ENCODE measurements at regions not wholly inside any gene's neighbourhood (a gene's known extent, or its start where the extent isn't known, plus 50 kb on each side); places are given as distances from the start of the nearest gene placed in this dataset.
A peak's percentile ranks its signal among the peaks of the same experiment; 100 is the strongest.
"Not testable (repeated sequence)": the region's sequence is repeated elsewhere in the genome, so short reads cannot be mapped to it uniquely, and the experiment has no call there.

DNA sequence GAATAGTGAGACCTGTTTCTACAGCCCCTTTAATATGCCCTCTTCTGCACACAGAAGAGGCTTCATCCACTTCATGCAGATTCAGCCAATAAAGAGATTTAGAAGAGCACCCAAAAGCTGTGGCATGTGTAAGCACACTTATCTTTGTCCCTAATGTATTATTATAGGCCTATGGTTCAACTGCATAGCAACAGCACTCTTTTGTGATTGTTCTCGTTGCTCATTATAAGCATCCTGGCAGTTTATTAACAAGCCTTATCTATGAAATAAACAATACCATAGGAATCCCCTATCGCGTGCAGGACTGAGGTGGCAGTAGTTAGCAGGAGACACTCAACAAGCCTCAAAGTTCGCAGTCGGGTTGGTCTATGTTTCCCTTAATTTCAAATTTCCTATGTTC is 138.5 kb upstream of the BEND6 start:
- H3K4me3 ChIP-seq (ENCODE audit: low read length), result no peak overlapping the region
- no peak overlapping the region for H3K9ac ChIP-seq (ENCODE audit: low read length)
- H3K27me3 ChIP-seq (replicated peaks; ENCODE audit: control insufficient read depth, insufficient read depth, low read length), result no peaks in the 10 kb centered on the region
- H3K4me1 ChIP-seq (ENCODE audit: control insufficient read depth, insufficient read depth, low read length), result peaks cover 21% of the 10 kb centered on the region
- H3K36me3 ChIP-seq (ENCODE audit: control insufficient read depth, insufficient read depth, low read length, severe bottlenecking), result no peaks in the 10 kb centered on the region
- H3K9me3 ChIP-seq (ENCODE audit: control insufficient read depth, low read length), result no peaks in the 10 kb centered on the region
- no peak for DNase-seq (ENCODE audit: low read depth)

DNA sequence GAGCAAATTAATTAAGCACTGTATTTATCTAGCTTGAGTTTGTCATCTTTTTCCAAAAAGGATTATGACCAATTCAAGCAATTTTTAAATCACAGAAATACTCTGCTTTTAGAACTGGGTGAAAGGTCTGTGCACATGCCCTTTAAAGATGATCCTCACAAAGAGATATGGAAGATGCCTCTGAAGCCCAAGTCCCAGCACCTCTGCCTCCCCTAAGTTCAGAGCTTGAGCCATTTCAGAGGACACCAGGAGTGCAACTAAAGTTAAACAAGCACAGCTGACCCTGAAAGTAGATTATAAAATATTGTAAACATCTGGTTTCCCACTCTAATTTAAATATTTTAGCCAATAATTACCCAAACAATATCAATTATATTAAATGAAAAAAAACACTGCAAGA is 139.5 kb upstream of the BEND6 start:
- Histone ChIP-seq H3K4me3 (ENCODE audit: low read length) (no peak overlapping the region), H3K36me3 (ENCODE audit: control insufficient read depth, insufficient read depth, low read length, severe bottlenecking) (no peaks in the 10 kb centered on the region), H3K27me3 (replicated peaks; ENCODE audit: control insufficient read depth, insufficient read depth, low read length) (no peaks in the 10 kb centered on the region), H3K4me1 (ENCODE audit: control insufficient read depth, insufficient read depth, low read length) (peaks cover 21% of the 10 kb centered on the region), H3K9ac (ENCODE audit: low read length) (no peak overlapping the region), H3K9me3 (ENCODE audit: control insufficient read depth, low read length) (no peaks in the 10 kb centered on the region)
- no peak for DNase-seq (ENCODE audit: low read depth)

DNA sequence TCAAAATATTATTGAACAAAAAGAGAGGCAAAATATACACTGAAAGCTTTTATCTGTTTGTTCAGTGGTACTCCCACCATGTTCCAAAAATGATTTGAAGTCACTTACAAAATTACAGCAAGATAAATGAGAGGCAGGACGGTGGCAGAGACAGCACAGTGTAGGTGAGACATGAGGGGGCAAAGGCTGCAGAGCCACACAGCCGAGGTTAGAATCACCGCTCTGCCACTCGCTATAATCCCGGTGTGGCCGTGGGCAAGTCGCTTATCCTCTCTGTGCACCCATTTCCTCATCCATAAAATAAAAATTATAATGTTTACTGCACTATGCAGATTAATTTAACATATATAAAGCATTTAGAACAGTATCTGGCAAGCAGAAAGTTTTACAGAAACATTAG is 140.1 kb upstream of the BEND6 start:
- no peak for DNase-seq (ENCODE audit: low read depth)
- no peaks in the 10 kb centered on the region for H3K9me3 ChIP-seq (ENCODE audit: control insufficient read depth, low read length)

DNA sequence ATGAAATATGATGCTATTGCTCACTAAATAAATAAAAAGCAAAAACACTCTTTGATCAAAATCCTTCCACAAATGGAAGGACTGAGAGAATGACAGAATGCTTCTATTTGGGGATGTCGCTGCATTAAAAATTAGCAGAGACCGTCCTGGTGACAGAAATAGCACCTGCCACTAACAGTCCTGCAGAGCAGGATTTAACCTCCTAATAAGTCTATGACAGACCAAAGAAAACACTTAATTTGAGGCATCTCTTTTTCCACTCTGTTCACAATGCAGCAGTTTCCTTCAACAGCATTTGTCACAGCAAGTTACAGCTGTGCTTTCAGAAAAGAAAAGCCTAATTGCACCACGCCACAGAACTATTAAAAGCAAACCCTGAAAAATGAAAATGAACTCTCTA is 140.6 kb upstream of the BEND6 start:
- peaks cover 21% of the 10 kb centered on the region for H3K4me1 ChIP-seq (ENCODE audit: control insufficient read depth, insufficient read depth, low read length)
- H3K9me3 ChIP-seq (ENCODE audit: control insufficient read depth, low read length), result no peaks in the 10 kb centered on the region
- H3K4me3 ChIP-seq (ENCODE audit: low read length), result no peak overlapping the region

More for the DNA sequence above, 140.1 kb upstream of the BEND6 start:
- H3K4me3 ChIP-seq (ENCODE audit: low read length), result no peak overlapping the region
- no peaks in the 10 kb centered on the region for H3K36me3 ChIP-seq (ENCODE audit: control insufficient read depth, insufficient read depth, low read length, severe bottlenecking)
- no peak overlapping the region for H3K9ac ChIP-seq (ENCODE audit: low read length)
- H3K27me3 ChIP-seq (replicated peaks; ENCODE audit: control insufficient read depth, insufficient read depth, low read length), result no peaks in the 10 kb centered on the region
- peaks cover 21% of the 10 kb centered on the region for H3K4me1 ChIP-seq (ENCODE audit: control insufficient read depth, insufficient read depth, low read length)

DNA sequence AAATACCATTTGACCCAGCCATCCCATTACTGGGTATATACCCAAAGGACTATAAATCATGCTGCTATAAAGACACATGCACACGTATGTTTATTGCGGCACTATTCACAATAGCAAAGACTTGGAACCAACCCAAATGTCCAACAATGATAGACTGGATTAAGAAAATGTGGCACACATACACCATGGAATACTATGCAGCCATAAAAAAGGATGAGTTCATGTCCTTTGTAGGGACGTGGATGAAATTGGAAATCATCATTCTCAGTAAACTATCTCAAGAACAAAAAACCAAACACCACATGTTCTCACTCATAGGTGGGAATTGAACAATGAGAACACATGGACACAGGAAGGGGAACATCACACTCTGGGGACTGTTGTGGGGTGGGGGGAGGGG is 142.1 kb upstream of the BEND6 start:
- H3K4me3 ChIP-seq (ENCODE audit: low read length); H3K9ac ChIP-seq (ENCODE audit: low read length); H3K27me3 ChIP-seq (replicated peaks; ENCODE audit: control insufficient read depth, insufficient read depth, low read length); DNase-seq (ENCODE audit: low read depth); H3K9me3 ChIP-seq (ENCODE audit: control insufficient read depth, low read length); H3K36me3 ChIP-seq (ENCODE audit: control insufficient read depth, insufficient read depth, low read length, severe bottlenecking): not testable (repeated sequence)
- H3K4me1 ChIP-seq (ENCODE audit: control insufficient read depth, insufficient read depth, low read length), result peaks cover 34% of the 10 kb centered on the region

More for the DNA sequence above, 140.6 kb upstream of the BEND6 start:
- Histone ChIP-seq H3K36me3 (ENCODE audit: control insufficient read depth, insufficient read depth, low read length, severe bottlenecking) (no peaks in the 10 kb centered on the region), H3K9ac (ENCODE audit: low read length) (no peak overlapping the region), H3K27me3 (replicated peaks; ENCODE audit: control insufficient read depth, insufficient read depth, low read length) (no peaks in the 10 kb centered on the region)
- DNase-seq (ENCODE audit: low read depth), result no peak

DNA sequence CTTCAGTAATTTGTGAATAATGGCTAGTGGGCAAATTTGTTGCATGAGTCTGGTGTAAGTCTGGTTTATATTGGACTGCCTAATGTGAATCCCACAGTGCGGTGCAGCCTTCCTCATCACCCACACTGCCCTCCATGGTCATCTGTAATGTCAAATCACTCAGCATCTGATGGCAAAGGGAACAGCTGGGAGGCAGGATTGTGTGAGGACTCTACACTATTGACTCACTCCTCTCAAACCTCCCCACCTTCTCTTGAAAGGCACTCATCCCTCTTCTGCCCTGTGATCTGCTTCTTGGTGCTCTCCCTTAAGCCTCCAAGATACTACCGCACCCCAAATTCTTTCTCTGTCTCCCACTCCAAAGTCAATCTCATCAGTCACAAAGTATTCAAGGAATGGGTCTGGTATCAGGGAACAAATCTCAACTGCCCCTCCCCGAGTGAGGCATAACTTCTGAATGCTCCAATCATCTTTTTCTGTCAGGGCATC is 146.0 kb upstream of the BEND6 start:
- Histone ChIP-seq H3K4me3 (ENCODE audit: low read length) (no peak overlapping the region), H3K9ac (ENCODE audit: low read length) (no peak overlapping the region), H3K9me3 (ENCODE audit: control insufficient read depth, low read length) (no peaks in the 10 kb centered on the region), H3K27me3 (replicated peaks; ENCODE audit: control insufficient read depth, insufficient read depth, low read length) (no peaks in the 10 kb centered on the region), H3K36me3 (ENCODE audit: control insufficient read depth, insufficient read depth, low read length, severe bottlenecking) (no peaks in the 10 kb centered on the region), H3K4me1 (ENCODE audit: control insufficient read depth, insufficient read depth, low read length) (peaks cover 56% of the 10 kb centered on the region)
- peak; percentile 60 for DNase-seq (ENCODE audit: low read depth)

DNA sequence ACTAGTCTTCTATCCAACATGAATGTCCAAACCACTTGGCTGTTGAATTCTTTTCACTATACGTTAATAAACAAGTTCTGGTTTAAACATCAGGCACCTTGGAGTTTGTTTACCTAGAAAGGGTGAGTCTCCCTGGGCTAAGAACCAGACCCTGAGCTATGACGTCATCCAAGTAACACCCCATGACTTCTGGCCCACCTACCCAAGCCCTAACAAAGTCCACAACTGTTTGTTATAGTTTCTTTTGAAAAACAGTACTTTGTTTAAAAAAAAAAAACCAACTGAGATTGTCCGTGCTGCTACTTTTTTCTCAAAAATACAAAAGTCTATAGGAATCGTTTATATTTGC is 146.9 kb upstream of the BEND6 start:
- Histone ChIP-seq H3K4me1 (ENCODE audit: control insufficient read depth, insufficient read depth, low read length) (peaks cover 60% of the 10 kb centered on the region), H3K9me3 (ENCODE audit: control insufficient read depth, low read length) (no peaks in the 10 kb centered on the region), H3K9ac (ENCODE audit: low read length) (no peak overlapping the region), H3K4me3 (ENCODE audit: low read length) (no peak overlapping the region), H3K27me3 (replicated peaks; ENCODE audit: control insufficient read depth, insufficient read depth, low read length) (no peaks in the 10 kb centered on the region), H3K36me3 (ENCODE audit: control insufficient read depth, insufficient read depth, low read length, severe bottlenecking) (no peaks in the 10 kb centered on the region)
- no peak for DNase-seq (ENCODE audit: low read depth)

DNA sequence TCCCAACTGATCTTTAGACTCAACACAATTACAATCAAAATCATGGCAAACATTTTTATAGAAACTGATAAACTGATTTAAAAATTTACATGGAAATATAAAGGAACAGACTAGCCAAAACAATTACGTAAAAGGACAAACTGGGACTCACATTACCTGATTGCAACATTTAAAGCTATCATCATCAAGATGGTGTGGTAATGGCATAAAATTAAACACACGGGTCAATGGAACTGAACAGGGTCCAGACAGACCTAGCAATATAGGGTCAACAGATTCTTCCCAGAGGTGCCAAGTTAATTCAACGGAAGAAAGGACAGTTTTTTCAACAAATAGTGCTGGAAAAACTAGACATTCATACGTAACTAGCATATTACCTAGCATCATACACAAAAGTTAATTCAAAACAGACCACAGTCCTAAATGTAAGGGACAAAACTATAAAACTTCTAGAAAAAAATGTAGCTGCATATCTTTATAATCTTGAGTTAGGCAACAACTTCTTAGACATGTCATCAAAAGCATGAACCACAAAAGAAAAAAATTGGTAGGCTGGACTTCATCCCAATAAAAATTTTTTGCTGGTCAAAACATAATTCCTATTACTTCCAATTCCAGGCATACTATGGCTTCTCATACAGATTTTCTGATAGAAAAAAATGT is 147.4 kb upstream of the BEND6 start:
- Histone ChIP-seq H3K36me3 (ENCODE audit: control insufficient read depth, insufficient read depth, low read length, severe bottlenecking) (no peaks in the 10 kb centered on the region), H3K4me1 (ENCODE audit: control insufficient read depth, insufficient read depth, low read length) (peaks cover 65% of the 10 kb centered on the region), H3K9ac (ENCODE audit: low read length) (no peak overlapping the region), H3K27me3 (replicated peaks; ENCODE audit: control insufficient read depth, insufficient read depth, low read length) (no peaks in the 10 kb centered on the region), H3K4me3 (ENCODE audit: low read length) (no peak overlapping the region), H3K9me3 (ENCODE audit: control insufficient read depth, low read length) (no peaks in the 10 kb centered on the region)
- DNase-seq (ENCODE audit: low read depth), result peak; percentile 72

DNA sequence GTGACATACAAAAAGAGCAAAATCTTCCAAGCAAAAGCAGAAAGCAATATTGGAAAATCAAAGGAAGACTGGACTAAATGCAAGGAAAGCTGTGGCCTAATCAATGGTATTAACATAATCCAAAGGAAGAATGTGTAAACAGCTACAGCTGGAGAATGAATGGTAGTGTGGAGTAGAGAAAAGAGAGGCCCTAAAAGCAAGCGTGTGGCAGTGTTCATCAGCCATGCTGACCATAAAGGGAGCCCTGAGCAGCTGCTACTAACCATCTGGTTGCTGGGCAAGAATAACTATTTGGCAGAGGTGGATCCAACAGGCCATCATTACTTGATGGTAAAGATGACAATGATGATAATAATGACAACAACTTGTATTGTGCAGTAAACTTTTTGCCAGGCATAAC is 148.5 kb upstream of the BEND6 start:
- Histone ChIP-seq H3K36me3 (ENCODE audit: control insufficient read depth, insufficient read depth, low read length, severe bottlenecking) (no peaks in the 10 kb centered on the region), H3K9me3 (ENCODE audit: control insufficient read depth, low read length) (no peaks in the 10 kb centered on the region), H3K9ac (ENCODE audit: low read length) (no peak overlapping the region), H3K4me1 (ENCODE audit: control insufficient read depth, insufficient read depth, low read length) (peaks cover 73% of the 10 kb centered on the region), H3K27me3 (replicated peaks; ENCODE audit: control insufficient read depth, insufficient read depth, low read length) (no peaks in the 10 kb centered on the region), H3K4me3 (ENCODE audit: low read length) (no peak overlapping the region)
- no peak for DNase-seq (ENCODE audit: low read depth)

DNA sequence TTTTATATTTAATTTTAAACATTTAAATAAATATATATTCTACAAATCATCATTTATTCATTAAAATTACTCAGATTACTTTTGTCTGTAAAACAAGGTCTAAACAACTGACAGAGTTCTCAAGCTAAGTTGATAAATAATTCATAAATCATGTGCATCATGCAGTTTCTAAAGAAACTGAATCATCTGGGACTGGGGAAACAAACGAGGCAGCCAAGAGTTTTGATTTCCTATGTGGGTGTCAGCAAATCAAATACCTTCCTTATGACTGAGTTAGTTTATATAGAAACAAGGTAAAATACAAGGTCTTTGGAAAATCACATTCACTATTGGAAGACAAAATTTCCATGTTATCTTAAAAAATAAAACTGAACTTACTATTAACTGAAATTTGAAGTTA is 149.9 kb upstream of the BEND6 start:
- DNase-seq (ENCODE audit: low read depth), result peak; percentile 60
- H3K36me3 ChIP-seq (ENCODE audit: control insufficient read depth, insufficient read depth, low read length, severe bottlenecking), result no peaks in the 10 kb centered on the region
- no peaks in the 10 kb centered on the region for H3K9me3 ChIP-seq (ENCODE audit: control insufficient read depth, low read length)
- H3K4me3 ChIP-seq (ENCODE audit: low read length), result no peak overlapping the region
- H3K27me3 ChIP-seq (replicated peaks; ENCODE audit: control insufficient read depth, insufficient read depth, low read length), result no peaks in the 10 kb centered on the region
- peaks cover 73% of the 10 kb centered on the region for H3K4me1 ChIP-seq (ENCODE audit: control insufficient read depth, insufficient read depth, low read length)
- H3K9ac ChIP-seq (ENCODE audit: low read length), result no peak overlapping the region

DNA sequence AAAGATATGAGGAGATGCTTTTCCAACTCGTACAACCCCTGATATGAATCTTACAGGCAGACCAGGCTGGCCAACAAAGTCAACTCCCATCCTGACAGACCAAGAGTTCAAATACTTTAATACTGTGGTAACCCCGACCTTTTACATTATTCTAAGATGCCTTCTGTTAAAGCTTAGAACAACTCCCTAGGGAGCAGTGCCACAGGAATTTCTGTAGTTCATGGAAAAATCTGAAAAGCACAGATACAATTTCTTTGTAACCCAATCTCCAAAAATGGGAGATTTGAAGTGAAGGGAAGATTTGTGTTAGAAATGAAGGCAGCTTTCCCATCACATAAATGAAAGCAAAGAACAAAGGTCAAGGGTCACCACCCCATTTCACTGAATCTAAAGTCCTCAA is 151.3 kb upstream of the BEND6 start:
- H3K4me1 ChIP-seq (ENCODE audit: control insufficient read depth, insufficient read depth, low read length), result peaks cover 75% of the 10 kb centered on the region
- no peaks in the 10 kb centered on the region for H3K27me3 ChIP-seq (replicated peaks; ENCODE audit: control insufficient read depth, insufficient read depth, low read length)

DNA sequence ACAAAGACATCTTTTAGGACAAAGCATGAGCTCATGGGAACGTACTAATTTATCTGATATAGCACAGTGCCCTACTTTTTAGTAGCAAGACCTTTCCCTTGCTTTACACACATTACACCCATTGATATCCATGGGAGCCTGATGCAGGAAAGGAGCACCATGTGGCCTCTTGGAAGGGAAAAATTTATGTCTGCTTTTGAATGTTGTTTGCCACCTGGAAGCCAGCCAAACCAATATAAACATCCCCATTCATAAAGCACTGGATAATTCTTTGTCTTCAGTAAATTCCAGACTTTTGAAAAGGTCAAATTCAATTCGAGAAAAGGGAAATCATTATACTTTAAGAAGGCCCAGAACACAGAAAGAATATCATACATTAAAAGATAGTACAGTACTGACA is 152.3 kb upstream of the BEND6 start:
- H3K9me3 ChIP-seq (ENCODE audit: control insufficient read depth, low read length), result no peaks in the 10 kb centered on the region
- peak overlapping the region; percentile 42 for H3K4me3 ChIP-seq (ENCODE audit: low read length)
- H3K9ac ChIP-seq (ENCODE audit: low read length), result peak overlapping the region; percentile 13
- H3K4me1 ChIP-seq (ENCODE audit: control insufficient read depth, insufficient read depth, low read length), result peaks cover 77% of the 10 kb centered on the region
- H3K27me3 ChIP-seq (replicated peaks; ENCODE audit: control insufficient read depth, insufficient read depth, low read length), result no peaks in the 10 kb centered on the region
- no peaks in the 10 kb centered on the region for H3K36me3 ChIP-seq (ENCODE audit: control insufficient read depth, insufficient read depth, low read length, severe bottlenecking)
- DNase-seq (ENCODE audit: low read depth), result peak; percentile 60

More for the DNA sequence above, 151.3 kb upstream of the BEND6 start:
- no peaks in the 10 kb centered on the region for H3K36me3 ChIP-seq (ENCODE audit: control insufficient read depth, insufficient read depth, low read length, severe bottlenecking)
- no peaks in the 10 kb centered on the region for H3K9me3 ChIP-seq (ENCODE audit: control insufficient read depth, low read length)
- DNase-seq (ENCODE audit: low read depth), result peak; percentile 88
- peak overlapping the region; percentile 33 for H3K9ac ChIP-seq (ENCODE audit: low read length)
- H3K4me3 ChIP-seq (ENCODE audit: low read length), result peak overlapping the region; percentile 42

Data from adipocyte (in vitro differentiated cells).